ENCODE measurements at regions not wholly inside any gene's neighbourhood (a gene's known extent, or its start where the extent isn't known, plus 50 kb on each side); places are given as distances from the start of the nearest gene placed in this dataset.

DNA sequence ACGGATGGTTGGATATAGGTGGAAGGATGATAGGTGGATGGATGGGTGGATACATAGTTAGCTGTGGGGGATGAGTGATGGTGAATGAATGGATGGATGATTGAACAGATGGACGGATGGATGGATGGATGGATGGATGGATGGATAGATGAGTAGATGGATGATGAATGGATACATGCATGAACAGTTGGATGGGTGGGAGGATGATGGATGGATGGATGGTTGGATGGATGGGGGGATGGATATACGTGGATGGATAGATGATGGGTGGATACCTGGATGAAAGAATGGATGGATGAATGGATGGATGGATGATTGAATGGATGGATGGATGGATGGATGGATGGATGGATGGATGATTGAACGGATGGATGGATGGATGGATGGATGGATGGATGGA is 68.4 kb upstream of the PRR5 start:
- H3K9ac ChIP-seq (ENCODE audit: insufficient read length), result no peak overlapping the region

DNA sequence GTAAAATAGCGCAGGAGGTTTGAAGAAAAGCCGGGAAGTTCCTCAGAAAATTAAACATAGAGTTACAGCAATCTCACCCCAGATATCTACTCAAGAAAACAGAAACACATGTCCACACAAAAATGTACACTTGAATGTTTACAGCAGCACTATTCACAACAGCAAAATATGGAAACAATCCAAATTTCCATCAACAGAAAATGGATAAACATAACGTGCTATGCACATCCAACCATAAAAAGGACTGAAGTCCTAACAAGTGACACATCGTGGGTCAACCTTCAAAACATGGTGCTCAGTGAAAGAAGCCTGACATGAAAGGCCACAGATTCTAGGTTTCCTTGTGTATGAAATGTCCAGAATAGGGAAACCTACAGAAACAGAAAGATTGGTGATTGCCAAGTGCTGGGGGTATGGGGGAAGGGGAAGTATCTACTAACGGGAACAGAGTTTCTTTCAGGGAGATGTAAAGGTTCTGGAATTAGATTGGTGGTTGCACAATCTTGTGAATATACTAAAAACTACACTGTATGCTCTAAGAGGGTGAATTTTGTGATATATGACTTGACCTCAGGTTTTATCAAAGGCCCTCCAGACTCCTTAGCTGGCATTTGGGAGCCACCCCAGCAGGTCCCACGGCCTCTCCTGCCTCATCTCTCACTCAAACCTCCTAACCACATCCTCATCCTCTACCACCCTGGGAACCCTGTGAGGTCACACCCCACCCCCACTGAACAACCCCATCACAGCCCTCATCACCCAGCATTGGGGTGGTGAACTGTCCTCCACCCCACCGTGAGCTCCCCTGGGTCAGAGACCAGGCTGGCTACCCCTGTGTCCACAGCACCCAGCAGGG is 69.2 kb upstream of the PRR5 start:
- TF ChIP-seq EZH2 (IDR thresholded peaks at IDR 0.05) (no peak), POLR2AphosphoS5 (IDR thresholded peaks at IDR 0.05; ENCODE audit: borderline replicate concordance, low read depth, low read length) (no peak), FOXP2 (optimal IDR thresholded peaks at IDR 0.05; ENCODE audit: control extremely low read depth, extremely low read length, insufficient read depth) (no peak)
- H3K36me3 ChIP-seq (ENCODE audit: insufficient read depth, low read length), result no peaks in the 10 kb centered on the region
- H3K9ac ChIP-seq (ENCODE audit: insufficient read length), result no peak overlapping the region
- H3K27ac ChIP-seq, result no peak overlapping the region
- no peaks in the 10 kb centered on the region for H3K9me3 ChIP-seq (ENCODE audit: low read depth, low read length)
- no peak overlapping the region for H3K4me3 ChIP-seq
- DNase-seq (ENCODE audit: low read depth, low spot score), result no peak

More for the DNA sequence above, 68.4 kb upstream of the PRR5 start:
- no peak for TF ChIP-seq FOXP2 (optimal IDR thresholded peaks at IDR 0.05; ENCODE audit: control extremely low read depth, extremely low read length, insufficient read depth)
- Histone ChIP-seq H3K27ac (no peak overlapping the region), H3K9me3 (ENCODE audit: low read depth, low read length) (no peaks in the 10 kb centered on the region), H3K4me3 (no peak overlapping the region), H3K36me3 (ENCODE audit: insufficient read depth, low read length) (no peaks in the 10 kb centered on the region)
- no peak for DNase-seq (ENCODE audit: low read depth, low spot score)

DNA sequence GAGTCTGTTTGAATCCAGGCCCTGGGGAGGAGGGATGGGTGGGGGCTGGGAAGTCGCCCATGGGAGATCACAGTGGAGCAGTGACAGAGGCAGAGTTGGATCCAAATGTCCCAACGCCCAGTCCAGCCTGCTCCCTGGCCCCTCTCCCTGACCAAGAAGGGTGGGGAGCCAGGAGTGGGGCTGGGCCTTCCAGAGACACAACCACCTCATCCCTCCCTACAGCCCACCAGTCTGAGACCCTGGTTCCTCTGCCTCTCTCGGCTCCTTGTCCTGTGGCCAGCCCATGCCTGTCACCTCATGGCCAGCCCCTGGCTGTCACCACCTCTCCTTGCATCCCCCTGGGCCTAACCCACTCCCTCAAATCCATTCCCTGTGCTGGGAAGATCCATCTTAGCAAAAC is 71.2 kb upstream of the PRR5 start:
- no peaks in the 10 kb centered on the region for H3K36me3 ChIP-seq (ENCODE audit: insufficient read depth, low read length)
- H3K4me3 ChIP-seq, result no peak overlapping the region
- H3K9ac ChIP-seq (ENCODE audit: insufficient read length), result no peak overlapping the region
- H3K27ac ChIP-seq, result no peak overlapping the region
- no peak for TF ChIP-seq EZH2 (IDR thresholded peaks at IDR 0.05)
- TF ChIP-seq FOXP2 (optimal IDR thresholded peaks at IDR 0.05; ENCODE audit: control extremely low read depth, extremely low read length, insufficient read depth), result no peak
- TF ChIP-seq POLR2AphosphoS5 (IDR thresholded peaks at IDR 0.05; ENCODE audit: borderline replicate concordance, low read depth, low read length), result no peak
- DNase-seq (ENCODE audit: low read depth, low spot score), result no peak
- H3K9me3 ChIP-seq (ENCODE audit: low read depth, low read length), result no peaks in the 10 kb centered on the region

GRCh38 chr22:44628835-44629234 is 73.2 kb upstream of the PRR5 start:
- Histone ChIP-seq H3K27ac (no peak overlapping the region), H3K9me3 (ENCODE audit: low read depth, low read length) (no peaks in the 10 kb centered on the region), H3K4me3 (no peak overlapping the region), H3K9ac (ENCODE audit: insufficient read length) (no peak overlapping the region), H3K36me3 (ENCODE audit: insufficient read depth, low read length) (no peaks in the 10 kb centered on the region)
- DNase-seq (ENCODE audit: low read depth, low spot score), result no peak
- TF ChIP-seq EZH2 (IDR thresholded peaks at IDR 0.05) (no peak), POLR2AphosphoS5 (IDR thresholded peaks at IDR 0.05; ENCODE audit: borderline replicate concordance, low read depth, low read length) (no peak), FOXP2 (optimal IDR thresholded peaks at IDR 0.05; ENCODE audit: control extremely low read depth, extremely low read length, insufficient read depth) (no peak)

GRCh38 chr22:44628273-44628672 is 73.7 kb upstream of the PRR5 start:
- Histone ChIP-seq H3K9me3 (ENCODE audit: low read depth, low read length) (no peaks in the 10 kb centered on the region), H3K36me3 (ENCODE audit: insufficient read depth, low read length) (no peaks in the 10 kb centered on the region), H3K27ac (no peak overlapping the region), H3K4me3 (no peak overlapping the region), H3K9ac (ENCODE audit: insufficient read length) (no peak overlapping the region)
- TF ChIP-seq FOXP2 (optimal IDR thresholded peaks at IDR 0.05; ENCODE audit: control extremely low read depth, extremely low read length, insufficient read depth) (no peak), POLR2AphosphoS5 (IDR thresholded peaks at IDR 0.05; ENCODE audit: borderline replicate concordance, low read depth, low read length) (no peak), EZH2 (IDR thresholded peaks at IDR 0.05) (no peak)
- DNase-seq (ENCODE audit: low read depth, low spot score), result no peak

DNA sequence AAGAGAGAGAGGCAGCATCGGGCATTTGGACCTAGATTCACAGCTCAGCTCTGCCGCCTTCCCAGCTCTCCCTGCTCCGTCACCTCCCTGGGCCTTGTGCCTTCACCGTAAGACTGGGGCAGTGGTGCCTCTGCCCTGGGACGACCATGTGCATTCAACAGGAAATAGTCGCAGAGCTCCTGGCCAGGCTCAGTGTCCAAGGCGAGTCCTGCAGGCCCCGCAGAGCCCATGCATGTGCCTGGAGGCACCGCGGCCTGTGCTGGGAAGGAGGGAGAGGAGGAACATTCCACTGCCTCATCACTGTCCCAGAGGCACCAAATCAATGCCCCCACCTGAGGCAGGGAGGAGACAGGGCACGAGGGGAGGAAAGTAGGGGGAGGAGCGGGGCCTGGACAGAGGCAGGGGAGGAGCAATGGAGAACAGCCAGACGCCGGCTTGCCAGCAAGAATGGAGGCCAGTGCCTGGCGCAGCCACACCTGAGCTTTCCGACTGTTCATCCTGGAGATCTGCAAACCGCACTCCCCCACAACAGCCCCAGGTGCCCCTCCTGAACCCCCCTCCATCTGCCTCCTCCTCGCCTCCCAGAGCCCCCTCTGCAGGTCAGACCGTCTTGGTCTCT is 74.4 kb upstream of the PRR5 start:
- H3K9ac ChIP-seq (ENCODE audit: insufficient read length), result no peak overlapping the region
- H3K36me3 ChIP-seq (ENCODE audit: insufficient read depth, low read length), result no peaks in the 10 kb centered on the region
- H3K4me3 ChIP-seq, result no peak overlapping the region
- H3K27ac ChIP-seq, result no peak overlapping the region
- no peak for DNase-seq (ENCODE audit: low read depth, low spot score)
- no peaks in the 10 kb centered on the region for H3K9me3 ChIP-seq (ENCODE audit: low read depth, low read length)
- TF ChIP-seq FOXP2 (optimal IDR thresholded peaks at IDR 0.05; ENCODE audit: control extremely low read depth, extremely low read length, insufficient read depth), result no peak
- no peak for TF ChIP-seq POLR2AphosphoS5 (IDR thresholded peaks at IDR 0.05; ENCODE audit: borderline replicate concordance, low read depth, low read length)
- TF ChIP-seq EZH2 (IDR thresholded peaks at IDR 0.05), result no peak

- H3K9me3 ChIP-seq (ENCODE audit: low read depth, low read length), result no peaks in the 10 kb centered on the region
- no peak for DNase-seq (ENCODE audit: low read depth, low spot score)
- H3K27ac ChIP-seq, result no peak overlapping the region
- no peaks in the 10 kb centered on the region for H3K36me3 ChIP-seq (ENCODE audit: insufficient read depth, low read length)
- no peak overlapping the region for H3K4me3 ChIP-seq
- TF ChIP-seq FOXP2 (optimal IDR thresholded peaks at IDR 0.05; ENCODE audit: control extremely low read depth, extremely low read length, insufficient read depth) (no peak), EZH2 (IDR thresholded peaks at IDR 0.05) (no peak), POLR2AphosphoS5 (IDR thresholded peaks at IDR 0.05; ENCODE audit: borderline replicate concordance, low read depth, low read length) (no peak)
- H3K9ac ChIP-seq (ENCODE audit: insufficient read length), result no peak overlapping the region
These were observed 75.9 kb upstream of the PRR5 start for GRCh38 chr22:44625981-44626687.

DNA sequence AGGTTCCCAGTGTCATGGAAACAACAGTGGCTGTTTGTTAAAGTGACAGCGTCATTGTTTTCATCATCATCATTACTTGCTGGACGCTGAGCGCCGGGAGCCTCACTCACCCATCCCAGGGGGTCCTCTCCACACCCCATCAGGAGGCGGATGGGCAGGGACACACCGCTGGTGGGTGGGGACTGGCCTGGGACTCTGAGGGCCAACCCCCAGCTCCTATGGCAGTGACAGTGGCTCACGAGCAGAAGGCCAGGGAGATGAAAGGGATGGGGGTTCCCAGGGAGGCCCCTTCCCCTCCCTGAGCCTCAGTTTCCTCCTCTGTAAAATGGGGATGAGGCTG is 76.6 kb upstream of the PRR5 start:
- no peak for DNase-seq (ENCODE audit: low read depth, low spot score)

More for the DNA sequence above, 76.6 kb upstream of the PRR5 start:
- no peaks in the 10 kb centered on the region for H3K36me3 ChIP-seq (ENCODE audit: insufficient read depth, low read length)
- no peaks in the 10 kb centered on the region for H3K9me3 ChIP-seq (ENCODE audit: low read depth, low read length)
- H3K9ac ChIP-seq (ENCODE audit: insufficient read length), result no peak overlapping the region
- TF ChIP-seq EZH2 (IDR thresholded peaks at IDR 0.05), result no peak
- no peak for TF ChIP-seq POLR2AphosphoS5 (IDR thresholded peaks at IDR 0.05; ENCODE audit: borderline replicate concordance, low read depth, low read length)
- no peak for TF ChIP-seq FOXP2 (optimal IDR thresholded peaks at IDR 0.05; ENCODE audit: control extremely low read depth, extremely low read length, insufficient read depth)
- H3K4me3 ChIP-seq, result no peak overlapping the region
- H3K27ac ChIP-seq, result no peak overlapping the region
